NCI-H226 (cell line): ENCODE measurements at regions not wholly inside any gene's neighbourhood (a gene's known extent, or its start where the extent isn't known, plus 50 kb on each side); places are given as distances from the start of the nearest gene placed in this dataset.
"Not testable (repeated sequence)": the region's sequence is repeated elsewhere in the genome, so short reads cannot be mapped to it uniquely, and the experiment has no call there.

ENCODE experiments used
- DNase-seq: peaks from one replicate; pipeline ENCODE4 v3.0.0-alpha.2; 2015

GRCh38 chr6:23705697-23706096 lies 420.3 kb upstream of the NRSN1 start:
- DNase-seq = no peak

DNA sequence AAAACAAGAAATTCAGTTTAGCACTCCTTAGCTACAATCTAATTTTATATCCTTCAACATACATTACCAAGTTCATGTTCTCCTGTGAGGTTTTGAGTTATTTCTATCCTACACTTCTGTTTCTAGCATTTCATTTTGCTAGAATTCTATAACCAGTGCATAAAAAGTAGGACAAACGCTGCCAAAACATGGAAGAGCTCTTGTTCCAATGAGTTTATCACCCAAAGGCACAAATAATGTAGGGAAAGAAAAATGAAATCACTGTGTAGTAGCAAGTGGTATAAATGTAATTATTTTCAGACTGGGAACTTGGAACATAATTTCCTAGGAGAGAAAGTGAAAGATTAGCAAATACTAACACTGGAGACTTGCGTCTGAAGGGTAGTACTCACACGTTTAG lies 413.3 kb upstream of the NRSN1 start:
- DNase-seq = no peak

DNA sequence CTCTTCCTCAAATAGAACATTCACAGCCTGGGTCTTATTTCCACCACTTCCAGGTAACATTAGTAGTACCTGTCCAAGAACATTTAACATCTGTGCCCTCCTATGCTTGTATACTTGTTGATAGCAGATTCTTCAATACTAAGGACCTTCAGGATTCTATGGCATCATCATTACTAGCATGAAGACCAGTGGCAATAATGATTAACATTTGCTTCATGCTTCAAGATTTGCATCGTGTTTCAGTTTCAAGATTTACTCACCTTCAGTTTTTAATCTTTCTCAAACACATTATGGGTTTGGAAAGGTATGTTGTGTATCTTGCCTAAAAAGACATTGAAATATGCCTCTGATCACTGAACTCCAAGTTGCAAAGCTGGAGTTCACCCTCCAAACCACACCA lies 412.8 kb upstream of the NRSN1 start:
- DNase-seq = no peak

GRCh38 chr6:23728707-23729106 lies 397.3 kb upstream of the NRSN1 start:
- no peak for DNase-seq

DNA sequence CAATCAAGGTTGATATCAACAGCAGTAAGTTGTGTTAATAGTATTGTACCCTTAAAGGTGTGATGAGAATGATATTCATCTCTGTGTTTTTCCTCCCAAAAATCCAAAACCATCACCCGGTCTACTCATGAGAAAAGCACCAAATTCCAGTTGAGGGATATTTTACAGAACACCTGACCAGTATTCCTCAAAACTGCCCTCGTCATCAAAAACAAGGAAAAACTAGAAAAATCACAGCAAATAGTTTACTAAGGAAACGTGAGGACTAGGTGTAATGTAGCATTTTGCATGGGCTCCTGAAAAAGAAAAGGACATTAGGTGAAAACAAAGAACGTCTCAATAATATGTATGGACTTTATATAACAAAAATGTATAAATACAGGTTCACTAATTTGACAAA lies 394.4 kb upstream of the NRSN1 start:
- DNase-seq = no peak

- no peak for DNase-seq
These were observed 393.5 kb upstream of the NRSN1 start for GRCh38 chr6:23732521-23732920.

GRCh38 chr6:23735151-23735550 lies 390.9 kb upstream of the NRSN1 start:
- no peak for DNase-seq

GRCh38 chr6:23736577-23736976 lies 389.4 kb upstream of the NRSN1 start:
- no peak for DNase-seq

- no peak for DNase-seq
These were observed 378.8 kb upstream of the NRSN1 start for GRCh38 chr6:23747239-23747638.

GRCh38 chr6:23752414-23752813 lies 373.6 kb upstream of the NRSN1 start:
- no peak for DNase-seq

GRCh38 chr6:23754197-23754596 lies 371.8 kb upstream of the NRSN1 start:
- DNase-seq = no peak

GRCh38 chr6:23775127-23775526 lies 350.9 kb upstream of the NRSN1 start:
- DNase-seq = no peak

GRCh38 chr6:23783901-23784300 lies 342.1 kb upstream of the NRSN1 start:
- DNase-seq = no peak

GRCh38 chr6:23784301-23784919 lies 341.6 kb upstream of the NRSN1 start:
- no peak for DNase-seq

- no peak for DNase-seq
These were observed 335.3 kb upstream of the NRSN1 start for GRCh38 chr6:23790756-23791155.

DNA sequence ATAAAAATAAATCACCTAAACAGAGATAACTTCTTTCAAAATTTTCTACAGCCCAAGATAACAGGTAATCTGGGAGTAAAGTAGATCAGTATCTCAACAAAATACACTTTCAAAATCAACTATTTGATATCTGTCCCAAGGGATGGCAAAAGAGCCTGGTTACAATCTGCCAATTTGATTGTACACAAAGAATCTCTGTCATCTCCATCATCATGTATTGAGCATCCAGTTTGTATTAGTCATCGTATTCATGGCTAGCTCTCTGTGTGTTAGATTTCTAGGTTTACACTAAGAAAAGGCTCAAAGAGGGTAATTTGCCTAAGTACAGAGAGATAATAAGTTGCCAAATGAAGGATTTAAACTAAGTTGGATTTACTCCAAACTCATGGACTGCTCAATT lies 329.0 kb upstream of the NRSN1 start:
- DNase-seq = no peak

DNA sequence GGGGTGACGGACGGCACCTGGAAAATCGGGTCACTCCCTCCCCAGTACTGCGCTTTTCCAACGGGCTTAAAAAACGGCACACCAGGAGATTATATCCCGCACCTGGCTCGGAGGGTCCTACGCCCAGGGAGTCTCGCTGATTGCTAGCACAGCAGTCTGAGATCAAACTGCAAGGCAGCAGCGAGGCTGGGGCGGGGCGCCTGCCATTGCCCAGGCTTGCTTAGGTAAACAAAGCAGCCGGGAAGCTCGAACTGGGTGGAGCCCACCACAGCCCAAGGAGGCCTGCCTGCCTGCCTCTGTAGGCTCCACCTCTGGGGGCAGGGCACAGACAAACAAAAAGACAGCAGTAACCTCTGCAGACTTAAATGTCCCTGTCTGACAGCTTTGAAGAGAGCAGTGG lies 321.7 kb upstream of the NRSN1 start:
- not testable (repeated sequence) for DNase-seq

GRCh38 chr6:23821141-23821540 lies 304.9 kb upstream of the NRSN1 start:
- DNase-seq = not testable (repeated sequence)

- no peak for DNase-seq
These were observed 302.6 kb upstream of the NRSN1 start for GRCh38 chr6:23823421-23823820.

DNA sequence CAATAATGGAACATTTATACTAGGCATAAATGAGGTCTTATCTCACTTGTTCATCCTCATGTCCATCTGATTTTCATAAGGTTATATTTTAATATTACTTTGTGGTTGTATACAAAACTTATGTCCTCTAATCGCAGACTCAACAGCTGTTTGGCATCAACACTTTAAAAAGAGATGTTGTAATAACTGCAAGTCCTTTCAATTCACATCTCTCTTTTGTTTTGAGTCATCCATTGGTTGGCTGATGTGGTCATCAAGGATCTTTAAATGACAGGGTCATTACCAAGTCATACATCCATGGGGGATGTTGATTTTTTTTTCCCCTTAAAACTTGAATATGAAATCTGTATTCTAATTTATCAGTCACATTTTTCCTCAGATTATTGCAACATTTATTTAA lies 299.4 kb upstream of the NRSN1 start:
- no peak for DNase-seq

GRCh38 chr6:23828861-23829260 lies 297.2 kb upstream of the NRSN1 start:
- DNase-seq = no peak

- no peak for DNase-seq
These were observed 284.9 kb upstream of the NRSN1 start for GRCh38 chr6:23841116-23841515.

- DNase-seq = no peak
These were observed 283.3 kb upstream of the NRSN1 start for GRCh38 chr6:23842760-23843159.

DNA sequence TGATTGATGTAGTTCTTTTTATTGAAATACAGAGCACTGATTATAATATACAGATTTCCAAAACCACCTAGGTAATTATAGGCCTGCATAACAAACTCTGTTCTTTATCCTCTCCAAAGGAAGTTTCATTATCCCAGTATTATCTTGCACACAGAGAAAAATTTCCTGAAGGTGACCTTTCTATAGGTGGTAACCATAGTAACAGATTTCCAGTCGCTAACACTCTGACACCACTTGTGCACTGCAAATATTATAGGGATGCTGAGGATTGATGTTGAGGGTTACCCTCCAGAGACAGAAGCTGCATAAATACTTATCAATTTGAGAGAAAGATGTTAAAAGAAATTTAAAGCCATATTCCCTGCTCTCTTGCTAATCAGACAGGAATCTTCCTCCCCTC lies 274.5 kb upstream of the NRSN1 start:
- DNase-seq = no peak

DNA sequence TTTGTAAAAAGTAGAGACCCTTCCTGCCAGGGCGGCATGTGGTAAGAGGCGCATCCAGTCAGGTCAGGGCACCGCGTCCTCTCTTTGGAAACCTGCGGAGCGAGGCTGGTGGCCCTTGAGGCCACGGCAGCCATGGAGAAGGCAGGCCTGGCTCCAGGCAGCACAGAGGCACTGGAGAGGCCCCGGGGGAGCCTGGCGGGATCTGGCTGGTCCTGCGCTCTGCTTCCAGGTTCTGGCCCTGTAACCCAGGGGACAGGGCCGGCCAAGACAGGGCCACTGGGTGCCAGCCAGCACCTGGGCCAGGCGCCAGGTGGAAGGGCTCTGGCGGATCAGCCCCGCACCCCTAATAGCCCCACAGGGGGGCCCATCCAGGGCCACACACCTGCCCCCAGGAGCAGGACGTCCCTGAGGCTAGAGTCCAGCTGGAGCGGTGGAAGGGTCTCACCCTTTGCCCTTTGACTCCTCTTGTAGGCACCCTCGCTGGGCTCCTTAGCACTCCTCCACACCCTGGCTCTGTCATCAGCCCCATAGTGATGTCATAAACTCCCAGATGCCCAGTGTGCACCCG lies 272.4 kb upstream of the NRSN1 start:
- not testable (repeated sequence) for DNase-seq
